ENCODE measurements at regions not wholly inside any gene's neighbourhood (a gene's known extent, or its start where the extent isn't known, plus 50 kb on each side); places are given as distances from the start of the nearest gene placed in this dataset.
A peak's percentile ranks its signal among the peaks of the same experiment; 100 is the strongest.

GRCh38 chr9:84163052-84163650 is 177.4 kb downstream of the SLC28A3 start:
- no peak overlapping the region for H3K27ac ChIP-seq
- TF ChIP-seq CTCF (conservative IDR thresholded peaks at IDR 0.05; ENCODE audit: low read depth): no peak
- ChIA-PET CTCF (interaction anchor here (0.6 to 3.3 kb wide), 5 partner anchors 10 to 549 kb away, joined by 3 to 14 read pairs (median 5); no protein-coding TSS in a partner anchor), POLR2A (ENCODE audit: low non-redundant PET) (no interaction called here)
- no peak for DNase-seq (ENCODE audit: low spot score)

DNA sequence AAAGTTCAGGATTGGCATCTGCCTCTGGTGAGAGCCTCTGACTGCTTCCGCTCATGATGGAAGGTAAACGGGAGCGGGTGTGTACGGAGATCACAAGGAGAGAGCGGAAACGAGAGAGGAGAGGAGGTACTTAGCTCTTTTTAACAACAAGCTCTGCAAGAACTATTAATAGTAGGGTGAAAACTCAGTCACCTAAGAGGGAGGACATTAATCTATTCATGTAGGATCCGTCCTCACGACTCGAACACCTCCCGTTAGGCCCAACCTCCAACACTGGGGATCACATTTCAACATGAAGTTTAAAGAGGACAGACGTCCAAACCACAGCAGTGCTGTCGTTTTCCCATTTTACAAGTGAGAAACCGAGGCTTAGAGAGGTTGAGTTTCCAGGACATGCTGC is 173.7 kb downstream of the SLC28A3 start:
- no peak for DNase-seq (ENCODE audit: low spot score)
- no peak for TF ChIP-seq CTCF (conservative IDR thresholded peaks at IDR 0.05; ENCODE audit: low read depth)
- POLR2A ChIA-PET (ENCODE audit: low non-redundant PET): interaction anchor here (0.5 kb wide), 1 partner anchor 100 kb away, joined by 3 read pairs; no protein-coding TSS in a partner anchor
- H3K27ac ChIP-seq: no peak overlapping the region
- CTCF ChIA-PET: no interaction called here

DNA sequence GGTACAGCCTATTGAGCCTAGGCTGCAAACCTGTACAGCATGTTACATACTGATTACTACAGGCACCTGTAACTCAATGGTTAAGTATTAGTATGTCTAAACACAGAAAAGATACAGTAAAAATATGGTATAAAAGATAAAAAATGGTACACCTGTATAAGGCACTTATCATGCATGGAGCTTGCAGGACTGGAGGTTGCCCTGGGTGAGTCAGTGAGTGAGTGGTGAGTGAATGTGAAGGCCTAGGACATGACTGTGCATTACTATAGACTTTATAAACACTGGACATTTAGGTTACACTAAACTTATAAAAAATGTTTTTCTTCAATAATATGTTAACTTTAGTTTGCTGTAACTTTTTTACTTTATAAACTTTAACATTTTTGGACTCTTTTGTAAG is 171.3 kb downstream of the SLC28A3 start:
- ChIA-PET CTCF (no interaction called here), POLR2A (ENCODE audit: low non-redundant PET) (no interaction called here)
- no peak for TF ChIP-seq CTCF (conservative IDR thresholded peaks at IDR 0.05; ENCODE audit: low read depth)
- no peak for DNase-seq (ENCODE audit: low spot score)
- no peak overlapping the region for H3K27ac ChIP-seq

DNA sequence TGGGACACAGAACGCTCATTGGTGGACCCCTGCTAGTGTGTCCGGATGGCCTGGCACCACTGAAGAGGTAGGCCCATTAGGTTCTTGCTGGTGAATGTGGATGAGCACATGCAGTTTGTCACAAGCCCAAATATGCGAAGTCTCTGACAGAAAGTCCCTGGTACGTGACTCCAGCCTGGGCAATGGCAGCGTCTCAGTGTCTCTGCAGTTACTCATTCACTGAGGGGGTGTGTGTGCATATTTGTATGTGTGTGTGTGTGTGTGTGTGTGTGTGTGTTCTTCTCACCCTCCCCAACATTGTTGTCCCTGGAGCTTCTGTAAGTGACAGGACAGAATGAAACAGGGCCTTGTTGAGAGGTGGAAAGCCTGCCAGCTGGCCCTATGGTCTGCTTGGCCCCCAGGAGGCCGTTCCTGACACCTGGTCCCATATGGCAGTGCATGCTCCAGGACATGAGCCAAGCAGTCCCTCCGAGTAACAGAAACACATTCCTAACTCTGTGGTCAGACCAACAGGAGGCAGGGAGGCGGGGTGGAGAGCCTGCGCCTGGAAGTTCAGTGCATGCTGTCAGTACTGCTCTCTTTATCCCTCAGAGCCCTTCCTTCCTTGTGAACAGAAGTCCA is 169.9 kb downstream of the SLC28A3 start:
- ChIA-PET POLR2A (ENCODE audit: low non-redundant PET) (no interaction called here), CTCF (no interaction called here)
- H3K27ac ChIP-seq: 0 out of 2 replicates have a peak overlapping the region, but pooled peaks have one; percentile 29
- peak; percentile 62 for DNase-seq (ENCODE audit: low spot score)
- no peak for TF ChIP-seq CTCF (conservative IDR thresholded peaks at IDR 0.05; ENCODE audit: low read depth)

GRCh38 chr9:84173961-84174360 is 166.6 kb downstream of the SLC28A3 start:
- POLR2A ChIA-PET (ENCODE audit: low non-redundant PET): no interaction called here
- H3K27ac ChIP-seq: no peak overlapping the region
- no peak for DNase-seq (ENCODE audit: low spot score)
- CTCF ChIA-PET: interaction anchor here (0.5 to 2.9 kb wide), 13 partner anchors 7 to 630 kb away, joined by 3 to 14 read pairs (median 3); no protein-coding TSS in a partner anchor
- TF ChIP-seq CTCF (conservative IDR thresholded peaks at IDR 0.05; ENCODE audit: low read depth): no peak

DNA sequence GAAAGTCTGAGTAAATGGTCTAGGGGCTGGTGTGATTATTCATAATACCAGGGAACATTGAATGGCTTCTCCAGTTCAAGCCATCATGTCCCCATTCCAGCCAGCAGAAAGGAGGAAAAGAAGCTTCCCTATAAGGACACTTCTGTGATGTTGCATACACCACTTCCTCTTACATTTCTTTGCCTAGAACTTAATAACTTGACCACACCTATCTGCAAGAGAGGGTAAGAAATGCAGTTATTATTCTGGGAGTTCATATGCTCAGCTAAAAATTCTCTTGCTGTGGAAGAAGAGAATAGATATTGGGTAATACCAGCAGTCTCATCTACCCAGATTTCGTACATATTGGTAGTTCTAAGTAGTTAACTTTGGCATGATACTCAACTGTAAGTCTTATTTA is 166.1 kb downstream of the SLC28A3 start:
- no peak for TF ChIP-seq CTCF (conservative IDR thresholded peaks at IDR 0.05; ENCODE audit: low read depth)
- no peak overlapping the region for H3K27ac ChIP-seq
- POLR2A ChIA-PET (ENCODE audit: low non-redundant PET): no interaction called here
- no peak for DNase-seq (ENCODE audit: low spot score)
- CTCF ChIA-PET: interaction anchor here (0.5 to 2.9 kb wide), 5 partner anchors 12 to 388 kb away, joined by 3 to 14 read pairs (median 5); no protein-coding TSS in a partner anchor
